ENCODE measurements at regions not wholly inside any gene's neighbourhood (a gene's known extent, or its start where the extent isn't known, plus 50 kb on each side); places are given as distances from the start of the nearest gene placed in this dataset.

GRCh38 chrX:39998636-39999406 lies 98.9 kb downstream of the BCOR start:
- TF ChIP-seq CTCF (IDR thresholded peaks at IDR 0.05; ENCODE audit: low read depth, low read length, poor library complexity, severe bottlenecking) (no peak), EZH2phosphoT487 (IDR thresholded peaks at IDR 0.05; ENCODE audit: borderline replicate concordance, low read length) (no peak)

Data from DOHH2 (cell line).